ENCODE measurements at regions not wholly inside any gene's neighbourhood (a gene's known extent, or its start where the extent isn't known, plus 50 kb on each side); places are given as distances from the start of the nearest gene placed in this dataset.
"Not testable (repeated sequence)": the region's sequence is repeated elsewhere in the genome, so short reads cannot be mapped to it uniquely, and the experiment has no call there.

DNA sequence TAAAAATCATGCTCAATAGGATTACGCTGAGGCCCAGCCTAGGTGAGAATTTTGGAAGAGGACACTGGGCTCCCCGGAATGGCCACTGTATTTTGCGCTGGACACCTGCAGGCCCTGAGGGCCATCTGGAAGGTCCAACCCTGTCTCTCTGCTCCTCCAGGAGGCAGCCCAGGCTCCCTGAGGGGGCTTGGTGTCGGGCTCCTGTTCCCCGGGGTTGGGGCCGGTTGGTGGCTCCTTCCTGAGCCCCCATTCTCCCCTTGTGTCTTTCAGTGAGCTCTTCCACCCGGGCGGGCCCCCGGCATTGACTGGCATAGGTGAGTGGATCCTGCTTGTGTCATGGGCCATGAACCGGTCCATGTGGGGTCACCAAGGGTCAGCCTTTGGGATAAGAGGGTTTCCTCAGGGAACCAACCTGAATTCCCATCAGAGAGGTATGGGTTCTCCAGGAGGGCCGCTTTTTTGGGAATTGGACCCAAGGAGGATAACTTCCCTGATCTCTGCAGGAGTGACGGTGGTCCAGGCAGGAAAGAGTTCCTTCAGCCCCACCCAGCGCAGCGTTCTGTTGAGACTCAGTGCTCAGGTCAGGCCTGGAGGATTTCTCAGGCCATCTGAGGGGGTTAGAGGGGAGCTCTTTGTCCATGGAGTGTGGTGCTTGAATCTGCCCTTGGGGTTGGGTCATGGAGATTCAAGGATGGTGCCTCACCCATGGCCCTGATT lies 187.8 kb downstream of the UBE3A start:
- DNase-seq = no peak

DNA sequence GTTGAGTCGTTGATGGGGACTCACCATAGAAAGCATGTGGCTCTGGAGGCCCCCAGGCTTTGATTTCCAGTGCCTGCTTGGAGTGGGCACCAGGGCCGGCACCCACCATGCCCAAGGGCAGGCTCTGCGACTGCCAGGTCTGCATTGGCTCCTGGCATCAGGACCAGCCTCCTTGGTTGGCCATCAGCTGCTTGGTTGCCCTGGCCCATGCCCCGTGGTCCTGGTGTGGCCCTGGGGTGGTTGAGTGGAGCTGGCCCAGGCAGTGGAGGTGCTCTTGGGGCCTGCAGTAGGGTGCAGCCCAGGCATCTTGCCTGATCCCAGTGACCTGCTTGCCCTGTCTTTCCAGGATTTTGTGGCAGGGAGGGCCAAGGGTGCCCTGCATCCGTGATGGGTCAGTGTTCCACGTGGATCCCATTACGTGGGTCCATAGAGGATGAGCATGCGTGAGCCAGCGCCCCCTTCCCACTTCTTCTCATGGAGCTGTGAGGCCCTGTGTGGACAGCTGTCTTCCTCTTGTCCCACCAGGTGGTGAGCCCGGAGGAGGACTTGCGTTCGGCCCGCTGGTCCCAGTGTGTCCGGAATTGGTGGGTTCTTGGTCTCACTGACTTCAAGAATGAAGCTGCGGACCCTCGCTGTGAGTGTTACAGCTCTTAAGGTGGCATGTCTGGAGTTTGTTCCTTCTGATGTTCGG lies 187.0 kb downstream of the UBE3A start:
- DNase-seq = no peak

DNA sequence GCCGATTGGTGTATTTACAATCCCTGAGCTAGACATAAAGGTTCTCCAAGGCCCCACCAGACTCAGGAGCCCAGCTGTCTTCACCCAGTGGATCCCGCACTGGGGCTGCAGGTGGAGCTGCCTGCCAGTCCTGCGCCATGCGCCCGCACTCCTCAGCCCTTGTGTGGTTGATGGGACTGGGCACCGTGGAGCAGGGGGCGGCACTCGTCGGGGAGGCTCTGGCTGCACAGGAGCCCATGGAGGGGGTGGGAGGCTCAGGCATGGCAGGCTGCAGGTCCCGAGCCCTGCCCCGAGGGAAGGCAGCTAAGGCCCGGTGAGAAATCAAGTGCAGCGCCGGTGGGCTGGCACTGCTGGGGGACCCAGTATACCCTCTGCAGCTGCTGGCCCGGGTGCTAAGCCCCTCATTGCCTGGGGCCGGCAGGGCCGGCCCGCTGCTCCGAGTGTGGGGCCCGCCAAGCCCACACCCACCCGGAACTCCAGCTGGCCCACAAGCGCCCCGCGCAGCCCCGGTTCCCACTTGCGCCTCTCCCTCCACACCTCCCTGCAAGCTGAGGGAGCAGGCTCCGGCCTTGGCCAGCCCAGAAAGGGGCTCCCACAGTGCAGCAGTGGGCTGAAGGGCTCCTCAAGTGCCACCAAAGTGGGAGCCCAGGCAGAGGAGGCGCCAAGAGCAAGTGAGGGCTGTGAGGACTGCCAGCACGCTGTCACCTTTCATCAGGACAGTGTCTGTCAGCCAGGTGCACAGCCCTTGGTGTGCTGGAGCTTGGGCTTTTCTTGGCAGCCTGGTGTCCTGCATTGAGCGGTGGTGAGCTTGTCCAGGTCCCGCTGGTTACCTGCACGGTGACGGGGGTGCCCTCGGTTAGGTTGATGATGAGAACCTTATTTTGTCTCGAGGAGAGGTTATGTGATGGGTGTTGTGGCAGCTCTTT lies 185.5 kb downstream of the UBE3A start:
- not testable (repeated sequence) for DNase-seq

- DNase-seq = no peak
Measured at GRCh38 chr15:25268166-25268565, 170.7 kb downstream of the UBE3A start.

Measured in NCI-H146 (cell line).